GM12878 (cell line): ENCODE measurements at regions not wholly inside any gene's neighbourhood (a gene's known extent, or its start where the extent isn't known, plus 50 kb on each side); places are given as distances from the start of the nearest gene placed in this dataset.

Experiments used
- ATAC-seq: fragments of 200-7000 bp; cut with Tn5 transposase; 3 replicates; pipeline ENCODE4 v1.9.1; 2020; ENCODE audit warnings: mild to moderate bottlenecking, moderate library complexity
- BruUV-seq: library from RNA; stranded (reverse); fragments of 400-500 nt; replicated peaks from 2 replicates; lab custom pipeline; 2021; lab: Mats Ljungman, UMichigan
- CTCF ChIA-PET: fragments of 300-600 bp; sonication (Branson Sonifier 250); formaldehyde crosslinking; extraction: SDS; loops from one replicate; lab custom pipeline; 2021; ENCODE audit warnings: inconsistent platforms; lab: Yijun Ruan, JAX
- POLR2A ChIA-PET: fragments of 350-600 bp; formaldehyde crosslinking; extraction: SDS; loops from one replicate; lab custom pipeline; 2021; ENCODE audit warnings: inconsistent platforms; lab: Charles Lee
- RAD21 ChIA-PET: fragments of 300-600 bp; sonication (Branson Sonifier 250); formaldehyde crosslinking; loops from one replicate; lab custom pipeline; 2023; ENCODE audit warnings: antibody characterized with exemption; ENCODE audit not compliant: unreplicated experiment; lab: Charles Lee
- SMC1A ChIA-PET: fragments of 300-600 bp; sonication (Branson Sonifier 250); formaldehyde crosslinking; loops from one replicate; lab custom pipeline; 2023; ENCODE audit not compliant: unreplicated experiment, uncharacterized antibody; lab: Charles Lee
- DNase-seq: peaks from one replicate; pipeline ENCODE4 v3.0.0-alpha.2; 2011; ENCODE audit warnings: low read depth, low spot score
- FAIRE-seq: peaks from 3 replicates; lab custom pipeline; 2011; peaks lifted over from hg19 to GRCh38; lab: Jason Lieb, UNC
- H2AFZ ChIP-seq: 2 replicates; pipeline ENCODE4 v1.6.0; 2011; ENCODE audit warnings: low read depth, low read length, control low read depth; ENCODE audit not compliant: control insufficient read depth
- H3K27ac ChIP-seq: 2 replicates; pipeline ENCODE4 v1.5.1; 2011; ENCODE audit warnings: control low read depth; ENCODE audit not compliant: control insufficient read depth, insufficient read depth
- H3K27me3 ChIP-seq, 2 experiments: replicated peaks in 1 of 2; 2 replicates each; pipeline versions ENCODE4 v1.6.0 to v1.6.1; 2011; ENCODE audit warnings: low read length in 1 of 2; ENCODE audit not compliant: control insufficient read depth in 2 of 2, insufficient read depth in 2 of 2
- H3K36me3 ChIP-seq, 2 experiments: 2 replicates each; pipeline ENCODE4 v1.5.1; 2011; ENCODE audit warnings: low read length in 1 of 2; ENCODE audit not compliant: control insufficient read depth in 2 of 2, insufficient read depth in 2 of 2
- H3K4me1 ChIP-seq: 2 replicates; pipeline ENCODE4 v1.6.1; 2011; ENCODE audit warnings: mild to moderate bottlenecking, low read length, moderate library complexity, mixed read lengths; ENCODE audit not compliant: control insufficient read depth, insufficient read depth
- H3K4me2 ChIP-seq: 2 replicates; pipeline ENCODE4 v1.6.0; 2011; ENCODE audit warnings: control low read depth; ENCODE audit not compliant: control insufficient read depth, insufficient read depth
- H3K4me3 ChIP-seq: fragments of 200-600 bp; sonication (generic); 2 replicates; pipeline ENCODE4 v1.5.1; 2016
- H3K79me2 ChIP-seq: 2 replicates; pipeline ENCODE4 v1.6.0; 2011; ENCODE audit warnings: low read length; ENCODE audit not compliant: control insufficient read depth, insufficient read depth
- H3K9ac ChIP-seq: 2 replicates; pipeline ENCODE4 v1.8.0; 2011; ENCODE audit warnings: low read length, control low read depth, mixed read lengths; ENCODE audit not compliant: control insufficient read depth, insufficient read depth
- H3K9me3 ChIP-seq: replicated peaks from 3 replicates; pipeline ENCODE4 v1.5.1; 2011; ENCODE audit warnings: mild to moderate bottlenecking, low read length; ENCODE audit not compliant: control insufficient read depth, insufficient read depth
- H4K20me1 ChIP-seq: 2 replicates; pipeline ENCODE4 v1.6.0; 2011; ENCODE audit not compliant: control insufficient read depth, insufficient read depth
- ATF7 ChIP-seq: fragments of 450-650 bp; IDR thresholded peaks from 2 replicates; pipeline ENCODE4 v1.6.1; 2016; ENCODE audit warnings: low read depth, mild to moderate bottlenecking
- CBFB ChIP-seq: IDR thresholded peaks from 2 replicates; pipeline ENCODE4 v1.6.1; 2016; ENCODE audit warnings: antibody characterized with exemption, low read depth
- CHD4 ChIP-seq: fragments of 200-600 bp; sonication (generic); IDR thresholded peaks from 2 replicates; pipeline ENCODE4 v1.6.1; 2016; ENCODE audit warnings: mild to moderate bottlenecking
- KAT2A ChIP-seq: conservative IDR thresholded peaks from 2 replicates; pipeline ENCODE4 v1.6.1; 2011; ENCODE audit warnings: low read depth, low read length; ENCODE audit not compliant: control insufficient read depth
- MYC ChIP-seq: IDR thresholded peaks from 2 replicates; pipeline ENCODE4 v1.6.1; 2011; ENCODE audit warnings: mild to moderate bottlenecking, low read length, moderate library complexity, inconsistent platforms; ENCODE audit not compliant: insufficient read depth, insufficient replicate concordance, insufficient read length, severe bottlenecking
- NFXL1 ChIP-seq: fragments of 450-650 bp; IDR thresholded peaks from 2 replicates; pipeline ENCODE4 v1.6.1; 2017; ENCODE audit warnings: antibody characterized with exemption, mild to moderate bottlenecking, borderline replicate concordance
- RAD21 ChIP-seq: IDR thresholded peaks from 2 replicates; pipeline ENCODE4 v1.6.1; 2011; ENCODE audit warnings: mild to moderate bottlenecking, low read depth, low read length, moderate library complexity; ENCODE audit not compliant: insufficient read depth
- WGBS: methylation state at CpG from one replicate; pipeline ENCODE4 v1.1.6; 2016; ENCODE audit warnings: low lambda C conversion rate; ENCODE audit not compliant: insufficient replicate concordance, insufficient coverage; ENCODE audit errors: missing lambda C conversion rate; 5-methylcytosine and 5-hydroxymethylcytosine counted together
- in situ Hi-C: fragments of 300-500 bp; cut with MboI; formaldehyde crosslinking; loops from 9 replicates; pipeline ENCODE4 v1.14.3; 2018; ENCODE audit warnings: mixed read lengths
- intact Hi-C: fragments of 100-400 bp; cut with micrococcal nuclease; formaldehyde crosslinking; loops from one replicate; pipeline ENCODE4 v1.14.2; 2022; ENCODE audit not compliant: unreplicated experiment
- TF ChIP-seq, protein P1 (sequence below): IDR thresholded peaks from 2 replicates; pipeline ENCODE4 v1.6.1; 2012; ENCODE audit warnings: low read length, inconsistent platforms
- TF ChIP-seq, protein P2 (sequence below): IDR thresholded peaks from 2 replicates; pipeline ENCODE4 v1.6.1; 2012; ENCODE audit warnings: mild to moderate bottlenecking, low read depth, low read length
- TF ChIP-seq, protein P3 (sequence below), 3 experiments: IDR thresholded peaks in 2 of 3; conservative IDR thresholded peaks in 1 of 3; 2 replicates each; pipeline ENCODE4 v1.5.1; 2011; ENCODE audit warnings: low read depth in 3 of 3, low read length in 3 of 3, mild to moderate bottlenecking in 3 of 3, control low read depth in 2 of 3, moderate library complexity in 2 of 3, inconsistent platforms in 1 of 3, mixed read lengths in 1 of 3; ENCODE audit not compliant: control insufficient read depth in 2 of 3, insufficient read depth in 1 of 3; ENCODE audit errors: extremely low read depth in 1 of 3

DNA sequence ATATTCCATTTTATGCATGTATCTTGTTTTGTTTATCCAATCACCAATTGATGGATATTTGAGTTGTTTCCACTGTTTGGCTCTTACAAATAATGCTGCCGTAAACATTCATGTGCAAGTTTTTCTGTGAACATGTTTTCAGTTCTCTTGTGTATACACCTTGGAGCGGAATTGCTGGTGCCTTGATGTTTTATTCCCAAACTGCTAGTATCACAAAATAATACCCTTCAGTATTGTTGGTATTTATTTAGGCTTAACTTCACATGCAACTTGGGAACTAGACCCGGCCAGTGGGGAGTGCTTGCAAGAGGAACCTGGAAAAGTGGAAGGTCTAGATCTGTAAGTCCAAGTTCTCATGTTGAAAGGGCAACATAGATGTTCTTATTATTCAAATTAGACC lies 115.9 kb downstream of the CRYAA start:
- in situ Hi-C loops (no loop called here), intact Hi-C loops (no loop called here)
- H3K4me3 ChIP-seq, result no peak overlapping the region
- 65% methylated on average over 3 of the region's 3 CpGs for WGBS
- ATAC-seq, result no peak
- no peaks in the 10 kb centered on the region for H3K9me3 ChIP-seq
- H4K20me1 ChIP-seq, result no peaks in the 10 kb centered on the region
- FAIRE-seq, result no peak
- H2AFZ ChIP-seq, result no peak overlapping the region
- ChIA-PET RAD21 (no interaction called here), POLR2A (no interaction called here), CTCF (no interaction called here), SMC1A (no interaction called here)
- no peak overlapping the region for H3K4me2 ChIP-seq
- no peaks in the 10 kb centered on the region for H3K36me3 ChIP-seq
- H3K27ac ChIP-seq, result no peak overlapping the region
- no peaks in the 10 kb centered on the region for H3K79me2 ChIP-seq
- TF ChIP-seq RAD21, result no peak
- no peak for TF ChIP-seq CBFB
- no peak for TF ChIP-seq MYC
- no peak for TF ChIP-seq NFXL1
- no peak for TF ChIP-seq CHD4
- TF ChIP-seq ATF7, result no peak
- TF ChIP-seq, protein P1, sequence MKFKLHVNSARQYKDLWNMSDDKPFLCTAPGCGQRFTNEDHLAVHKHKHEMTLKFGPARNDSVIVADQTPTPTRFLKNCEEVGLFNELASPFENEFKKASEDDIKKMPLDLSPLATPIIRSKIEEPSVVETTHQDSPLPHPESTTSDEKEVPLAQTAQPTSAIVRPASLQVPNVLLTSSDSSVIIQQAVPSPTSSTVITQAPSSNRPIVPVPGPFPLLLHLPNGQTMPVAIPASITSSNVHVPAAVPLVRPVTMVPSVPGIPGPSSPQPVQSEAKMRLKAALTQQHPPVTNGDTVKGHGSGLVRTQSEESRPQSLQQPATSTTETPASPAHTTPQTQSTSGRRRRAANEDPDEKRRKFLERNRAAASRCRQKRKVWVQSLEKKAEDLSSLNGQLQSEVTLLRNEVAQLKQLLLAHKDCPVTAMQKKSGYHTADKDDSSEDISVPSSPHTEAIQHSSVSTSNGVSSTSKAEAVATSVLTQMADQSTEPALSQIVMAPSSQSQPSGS, result no peak
- TF ChIP-seq, protein P2, sequence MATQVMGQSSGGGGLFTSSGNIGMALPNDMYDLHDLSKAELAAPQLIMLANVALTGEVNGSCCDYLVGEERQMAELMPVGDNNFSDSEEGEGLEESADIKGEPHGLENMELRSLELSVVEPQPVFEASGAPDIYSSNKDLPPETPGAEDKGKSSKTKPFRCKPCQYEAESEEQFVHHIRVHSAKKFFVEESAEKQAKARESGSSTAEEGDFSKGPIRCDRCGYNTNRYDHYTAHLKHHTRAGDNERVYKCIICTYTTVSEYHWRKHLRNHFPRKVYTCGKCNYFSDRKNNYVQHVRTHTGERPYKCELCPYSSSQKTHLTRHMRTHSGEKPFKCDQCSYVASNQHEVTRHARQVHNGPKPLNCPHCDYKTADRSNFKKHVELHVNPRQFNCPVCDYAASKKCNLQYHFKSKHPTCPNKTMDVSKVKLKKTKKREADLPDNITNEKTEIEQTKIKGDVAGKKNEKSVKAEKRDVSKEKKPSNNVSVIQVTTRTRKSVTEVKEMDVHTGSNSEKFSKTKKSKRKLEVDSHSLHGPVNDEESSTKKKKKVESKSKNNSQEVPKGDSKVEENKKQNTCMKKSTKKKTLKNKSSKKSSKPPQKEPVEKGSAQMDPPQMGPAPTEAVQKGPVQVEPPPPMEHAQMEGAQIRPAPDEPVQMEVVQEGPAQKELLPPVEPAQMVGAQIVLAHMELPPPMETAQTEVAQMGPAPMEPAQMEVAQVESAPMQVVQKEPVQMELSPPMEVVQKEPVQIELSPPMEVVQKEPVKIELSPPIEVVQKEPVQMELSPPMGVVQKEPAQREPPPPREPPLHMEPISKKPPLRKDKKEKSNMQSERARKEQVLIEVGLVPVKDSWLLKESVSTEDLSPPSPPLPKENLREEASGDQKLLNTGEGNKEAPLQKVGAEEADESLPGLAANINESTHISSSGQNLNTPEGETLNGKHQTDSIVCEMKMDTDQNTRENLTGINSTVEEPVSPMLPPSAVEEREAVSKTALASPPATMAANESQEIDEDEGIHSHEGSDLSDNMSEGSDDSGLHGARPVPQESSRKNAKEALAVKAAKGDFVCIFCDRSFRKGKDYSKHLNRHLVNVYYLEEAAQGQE, result no peak
- TF ChIP-seq KAT2A, result no peak
- TF ChIP-seq, protein P3, sequence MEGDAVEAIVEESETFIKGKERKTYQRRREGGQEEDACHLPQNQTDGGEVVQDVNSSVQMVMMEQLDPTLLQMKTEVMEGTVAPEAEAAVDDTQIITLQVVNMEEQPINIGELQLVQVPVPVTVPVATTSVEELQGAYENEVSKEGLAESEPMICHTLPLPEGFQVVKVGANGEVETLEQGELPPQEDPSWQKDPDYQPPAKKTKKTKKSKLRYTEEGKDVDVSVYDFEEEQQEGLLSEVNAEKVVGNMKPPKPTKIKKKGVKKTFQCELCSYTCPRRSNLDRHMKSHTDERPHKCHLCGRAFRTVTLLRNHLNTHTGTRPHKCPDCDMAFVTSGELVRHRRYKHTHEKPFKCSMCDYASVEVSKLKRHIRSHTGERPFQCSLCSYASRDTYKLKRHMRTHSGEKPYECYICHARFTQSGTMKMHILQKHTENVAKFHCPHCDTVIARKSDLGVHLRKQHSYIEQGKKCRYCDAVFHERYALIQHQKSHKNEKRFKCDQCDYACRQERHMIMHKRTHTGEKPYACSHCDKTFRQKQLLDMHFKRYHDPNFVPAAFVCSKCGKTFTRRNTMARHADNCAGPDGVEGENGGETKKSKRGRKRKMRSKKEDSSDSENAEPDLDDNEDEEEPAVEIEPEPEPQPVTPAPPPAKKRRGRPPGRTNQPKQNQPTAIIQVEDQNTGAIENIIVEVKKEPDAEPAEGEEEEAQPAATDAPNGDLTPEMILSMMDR (IDR thresholded peaks at IDR 0.05 in 2 of 3, conservative IDR thresholded peaks at IDR 0.05 in 1 of 3; ENCODE audit: control insufficient read depth in 2 of 3, extremely low read depth in 1 of 3, insufficient read depth in 1 of 3, low read depth in 3 of 3, low read length in 3 of 3), result no peak
- DNase-seq, result no peak
- H3K27me3 ChIP-seq, result no peaks in the 10 kb centered on the region
- H3K4me1 ChIP-seq, result no peaks in the 10 kb centered on the region
- no TSS peak for BruUV-seq
- no peak overlapping the region for H3K9ac ChIP-seq
